Right lobe of liver (tissue), 6 donors: ENCODE measurements at regions not wholly inside any gene's neighbourhood (a gene's known extent, or its start where the extent isn't known, plus 50 kb on each side); places are given as distances from the start of the nearest gene placed in this dataset.

Experiments used
- ATAC-seq, 4 donors: fragments of 200-7000 bp; cut with Tn5 transposase; one replicate each; pipeline ENCODE4 v1.9.1; 2020; ENCODE audit warnings: mild to moderate bottlenecking in 4 of 4, moderate library complexity in 4 of 4
- DNase-seq, 3 donors: peaks; one replicate each; pipeline ENCODE4 v3.0.0-alpha.2; 2020
- H3K27ac ChIP-seq, 3 donors: fragments of 200-600 bp; one replicate each; pipeline ENCODE4 v1.8.0; 2022
- H3K27me3 ChIP-seq, 2 donors: fragments of 200-600 bp; one replicate each; pipeline ENCODE4 v1.8.0; 2022
- H3K36me3 ChIP-seq, 4 donors: fragments of 200-600 bp; sonication (generic) in 1 of 4; one replicate each; pipeline versions ENCODE4 v1.5.1 to v1.8.0; 2017 to 2022; ENCODE audit warnings: control low read depth in 1 of 4
- H3K4me1 ChIP-seq, 4 donors: fragments of 200-600 bp; sonication (generic) in 1 of 4; one replicate each; pipeline versions ENCODE4 v1.5.1 to v1.8.0; 2017 to 2022; ENCODE audit warnings: control low read depth in 1 of 4
- H3K4me3 ChIP-seq, 3 donors: fragments of 200-600 bp; one replicate each; pipeline ENCODE4 v1.8.0; 2022
- H3K9me3 ChIP-seq, 4 donors: fragments of 200-600 bp; sonication (generic) in 1 of 4; one replicate each; pipeline versions ENCODE4 v1.5.1 to v1.8.0; 2017 to 2022; ENCODE audit warnings: control low read depth in 1 of 4
- CTCF ChIP-seq, 4 donors: fragments of 200-600 bp in 3 of 4; fragments of 450-650 bp in 1 of 4; IDR thresholded peaks; one replicate each; pipeline versions ENCODE4 v1.5.1 to v1.8.0; 2016 to 2022; ENCODE audit warnings: antibody characterized with exemption in 4 of 4, mild to moderate bottlenecking in 2 of 4
- POLR2A ChIP-seq: fragments of 450-650 bp; IDR thresholded peaks from one replicate; pipeline ENCODE4 v1.6.1; 2017; ENCODE audit warnings: antibody characterized with exemption, mild to moderate bottlenecking
- WGBS: methylation state at CpG from one replicate; pipeline ENCODE4 v1.1.6; 2018; ENCODE audit warnings: low coverage, low lambda C conversion rate; ENCODE audit not compliant: insufficient coverage; ENCODE audit errors: missing lambda C conversion rate; 5-methylcytosine and 5-hydroxymethylcytosine counted together
- intact Hi-C, 2 donors: fragments of 100-400 bp; cut with DNase I; formaldehyde crosslinking; loops; one replicate each; pipeline versions ENCODE4 v1.11.2 to v1.14.1; 2022
- donor health status: DM: no; HTN: yes; CAD: no.
- donor health status: DM: no; HTN: no; CAD: no.
- donor health status: DM: no; HTN: no; CAD: no.
- donor health status: DM: no; HTN: yes; CAD: no.
- donor health status: DM: no; HTN: yes; CAD: no.

GRCh38 chr6:145375502-145375901, 359.8 kb downstream of the EPM2A start:
- Histone ChIP-seq H3K4me3 (no peak overlapping the region), H3K4me1 (no peaks in the 10 kb centered on the region), H3K27me3 (no peaks in the 10 kb centered on the region), H3K27ac (no peak overlapping the region), H3K36me3 (no peaks in the 10 kb centered on the region), H3K9me3 (no peaks in the 10 kb centered on the region)
- DNase-seq (no peak), ATAC-seq (no peak)
- WGBS = 57% methylated on average over 4 of the region's 4 CpGs
- TF ChIP-seq POLR2A = no peak
- TF ChIP-seq CTCF (IDR thresholded peaks at IDR 0.05) = no peak
- intact Hi-C loops = no loop called here

- TF ChIP-seq POLR2A = no peak
- no peak for TF ChIP-seq CTCF (IDR thresholded peaks at IDR 0.05)
- WGBS = 56% methylated on average over 1 of the region's 1 CpG
- no peaks in the 10 kb centered on the region for H3K4me1 ChIP-seq
- no peak for DNase-seq
- H3K36me3 ChIP-seq = no peaks in the 10 kb centered on the region
- no peak for ATAC-seq
- no peak overlapping the region for H3K27ac ChIP-seq
- H3K9me3 ChIP-seq = no peaks in the 10 kb centered on the region
- no peaks in the 10 kb centered on the region for H3K27me3 ChIP-seq
- H3K4me3 ChIP-seq = no peak overlapping the region
- intact Hi-C loops = no loop called here
Observed at GRCh38 chr6:145380186-145380585, 355.1 kb downstream of the EPM2A start.

GRCh38 chr6:145381941-145382340, 353.4 kb downstream of the EPM2A start:
- WGBS = 61% methylated on average over 3 of the region's 3 CpGs
- ATAC-seq (no peak), DNase-seq (no peak)
- intact Hi-C loops = no loop called here
- Histone ChIP-seq H3K9me3 (no peaks in the 10 kb centered on the region), H3K36me3 (no peaks in the 10 kb centered on the region), H3K27me3 (no peaks in the 10 kb centered on the region), H3K4me1 (no peaks in the 10 kb centered on the region), H3K4me3 (no peak overlapping the region), H3K27ac (no peak overlapping the region)
- TF ChIP-seq POLR2A (no peak), CTCF (IDR thresholded peaks at IDR 0.05) (no peak)

- no peak overlapping the region for H3K4me3 ChIP-seq
- TF ChIP-seq CTCF (IDR thresholded peaks at IDR 0.05) (no peak), POLR2A (no peak)
- 77% methylated on average over 3 of the region's 3 CpGs for WGBS
- H3K27me3 ChIP-seq = no peaks in the 10 kb centered on the region
- no peaks in the 10 kb centered on the region for H3K9me3 ChIP-seq
- ATAC-seq (no peak), DNase-seq (no peak)
- H3K36me3 ChIP-seq = no peaks in the 10 kb centered on the region
- intact Hi-C loops = no loop called here
- H3K4me1 ChIP-seq = no peaks in the 10 kb centered on the region
- no peak overlapping the region for H3K27ac ChIP-seq
Observed at GRCh38 chr6:145383428-145383827, 351.9 kb downstream of the EPM2A start.

GRCh38 chr6:145384503-145384902, 350.8 kb downstream of the EPM2A start:
- Histone ChIP-seq H3K4me1 (no peaks in the 10 kb centered on the region), H3K36me3 (no peaks in the 10 kb centered on the region), H3K9me3 (no peaks in the 10 kb centered on the region), H3K4me3 (no peak overlapping the region), H3K27ac (no peak overlapping the region), H3K27me3 (no peaks in the 10 kb centered on the region)
- intact Hi-C loops = no loop called here
- TF ChIP-seq CTCF (IDR thresholded peaks at IDR 0.05) = no peak
- TF ChIP-seq POLR2A = no peak
- ATAC-seq (peak in 1 of 4 donors; percentile 42), DNase-seq (no peak)
